ENCODE measurements at regions not wholly inside any gene's neighbourhood (a gene's known extent, or its start where the extent isn't known, plus 50 kb on each side); places are given as distances from the start of the nearest gene placed in this dataset.

- 83 to 91% methylated on average over 3 of the region's 3 CpGs for WGBS, 2 donors (ENCODE audit: low coverage in 1 of 2)
- no peak for DNase-seq
- Histone ChIP-seq H3K36me3 (no peaks in the 10 kb centered on the region), H3K4me3 (no peak overlapping the region), H3K27ac (no peak overlapping the region), H3K9me3 (no peaks in the 10 kb centered on the region), H3K4me1 (no peaks in the 10 kb centered on the region), H3K27me3 (no peaks in the 10 kb centered on the region)
- in situ Hi-C loops (cut with MboI; ENCODE audit: low pct_ligation_motif_present in 1 of 4, low pct_unique_long_range_greater_than_20kb in 1 of 4, low sequenced_read_pairs in 3 of 4): no loop called here
- TF ChIP-seq EP300 (IDR thresholded peaks at IDR 0.05; ENCODE audit: low read depth): no peak
- TF ChIP-seq POLR2A (IDR thresholded peaks at IDR 0.05): no peak
- no peak for TF ChIP-seq POLR2AphosphoS5 (IDR thresholded peaks at IDR 0.05)
- TF ChIP-seq CTCF (IDR thresholded peaks at IDR 0.05): no peak
- intact Hi-C loops (cut with DNase I; ENCODE audit: low total_unique reads): no loop called here
Observed at GRCh38 chr20:41774291-41774690, 156.1 kb upstream of the CHD6 start.

GRCh38 chr20:41770965-41771364 lies 152.8 kb upstream of the CHD6 start:
- no peaks in the 10 kb centered on the region for H3K27me3 ChIP-seq
- TF ChIP-seq POLR2A (IDR thresholded peaks at IDR 0.05) (no peak), EP300 (IDR thresholded peaks at IDR 0.05; ENCODE audit: low read depth) (no peak), POLR2AphosphoS5 (IDR thresholded peaks at IDR 0.05) (no peak), CTCF (IDR thresholded peaks at IDR 0.05) (no peak)
- no peaks in the 10 kb centered on the region for H3K4me1 ChIP-seq
- WGBS, 2 donors (ENCODE audit: low coverage in 1 of 2): 59 to 67% methylated on average over 1 to 2 of the region's 2 CpGs
- H3K9me3 ChIP-seq: no peaks in the 10 kb centered on the region
- in situ Hi-C loops (cut with MboI; ENCODE audit: low pct_ligation_motif_present in 1 of 4, low pct_unique_long_range_greater_than_20kb in 1 of 4, low sequenced_read_pairs in 3 of 4) (no loop called here), intact Hi-C loops (cut with DNase I; ENCODE audit: low total_unique reads) (no loop called here)
- no peak overlapping the region for H3K27ac ChIP-seq
- DNase-seq: no peak
- no peaks in the 10 kb centered on the region for H3K36me3 ChIP-seq
- no peak overlapping the region for H3K4me3 ChIP-seq

- in situ Hi-C loops (cut with MboI; ENCODE audit: low pct_ligation_motif_present in 1 of 4, low pct_unique_long_range_greater_than_20kb in 1 of 4, low sequenced_read_pairs in 3 of 4) (no loop called here), intact Hi-C loops (cut with DNase I; ENCODE audit: low total_unique reads) (no loop called here)
- no peaks in the 10 kb centered on the region for H3K27me3 ChIP-seq
- no peaks in the 10 kb centered on the region for H3K4me1 ChIP-seq
- no peaks in the 10 kb centered on the region for H3K9me3 ChIP-seq
- no peak for DNase-seq
- H3K27ac ChIP-seq: no peak overlapping the region
- no peak overlapping the region for H3K4me3 ChIP-seq
- no peaks in the 10 kb centered on the region for H3K36me3 ChIP-seq
- WGBS, 2 donors (ENCODE audit: low coverage in 1 of 2): 39 to 53% methylated on average over 3 of the region's 3 CpGs
- TF ChIP-seq POLR2A (IDR thresholded peaks at IDR 0.05) (no peak), POLR2AphosphoS5 (IDR thresholded peaks at IDR 0.05) (no peak), EP300 (IDR thresholded peaks at IDR 0.05; ENCODE audit: low read depth) (no peak), CTCF (IDR thresholded peaks at IDR 0.05) (no peak)
Observed at GRCh38 chr20:41770427-41770826, 152.2 kb upstream of the CHD6 start.

GRCh38 chr20:41769592-41770018 lies 151.4 kb upstream of the CHD6 start:
- TF ChIP-seq POLR2A (IDR thresholded peaks at IDR 0.05) (no peak), POLR2AphosphoS5 (IDR thresholded peaks at IDR 0.05) (no peak), CTCF (IDR thresholded peaks at IDR 0.05) (no peak), EP300 (IDR thresholded peaks at IDR 0.05; ENCODE audit: low read depth) (no peak)
- H3K9me3 ChIP-seq: no peaks in the 10 kb centered on the region
- H3K4me1 ChIP-seq: no peaks in the 10 kb centered on the region
- no peaks in the 10 kb centered on the region for H3K36me3 ChIP-seq
- no peaks in the 10 kb centered on the region for H3K27me3 ChIP-seq
- in situ Hi-C loops (cut with MboI; ENCODE audit: low pct_ligation_motif_present in 1 of 4, low pct_unique_long_range_greater_than_20kb in 1 of 4, low sequenced_read_pairs in 3 of 4) (no loop called here), intact Hi-C loops (cut with DNase I; ENCODE audit: low total_unique reads) (no loop called here)
- WGBS, 2 donors (ENCODE audit: low coverage in 1 of 2): 33 to 44% methylated on average over 3 to 5 of the region's 5 CpGs
- DNase-seq: no peak
- H3K27ac ChIP-seq: no peak overlapping the region
- H3K4me3 ChIP-seq: no peak overlapping the region
